HG03060 (cell line): ENCODE measurements at regions not wholly inside any gene's neighbourhood (a gene's known extent, or its start where the extent isn't known, plus 50 kb on each side); places are given as distances from the start of the nearest gene placed in this dataset.

ENCODE experiments used
- ATAC-seq: cut with Tn5 transposase; IDR thresholded peaks from one replicate; pipeline ENCODE4 v1.9.1; 2021; ENCODE audit warnings: low read depth, moderate number of reproducible peaks; ENCODE audit not compliant: unreplicated experiment

DNA sequence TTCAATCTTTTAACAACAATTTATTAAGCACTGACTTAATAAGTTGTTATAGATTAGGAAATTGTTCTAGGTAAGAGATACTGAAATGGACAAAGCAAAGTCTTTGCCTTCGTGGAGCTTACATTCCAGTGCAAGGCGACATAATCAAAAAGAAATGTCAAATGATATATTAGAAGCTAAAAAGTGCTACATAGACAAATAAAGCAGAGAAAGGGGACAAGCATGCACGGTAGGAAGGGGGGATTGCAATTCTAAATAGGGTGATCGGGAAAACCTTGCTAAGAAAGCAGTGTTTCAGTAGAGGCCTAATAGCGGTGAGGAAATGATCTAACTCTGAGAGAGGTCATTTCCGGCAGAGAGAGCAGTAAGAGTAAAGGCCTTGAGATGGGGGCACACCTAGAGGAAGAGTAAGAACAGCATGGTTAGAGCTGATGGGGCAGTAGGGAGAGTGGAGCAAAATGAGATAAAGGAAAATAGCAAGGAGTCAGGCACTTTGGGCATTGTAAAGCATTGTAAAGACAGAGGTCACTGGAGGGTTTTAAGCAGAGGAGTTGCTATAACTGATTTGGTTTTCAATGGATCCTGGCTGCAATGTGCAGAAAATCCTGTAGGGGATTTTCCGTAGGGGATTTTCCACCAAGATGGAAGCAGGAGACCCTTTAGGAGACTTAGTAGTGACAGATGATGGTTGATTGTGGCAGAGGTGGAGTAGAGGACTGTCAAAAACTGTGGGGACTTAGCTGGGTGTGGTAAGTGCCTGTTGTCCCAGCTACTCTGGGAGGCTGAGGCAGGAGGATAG lies 71.7 kb upstream of the CFAP20DC start:
- ATAC-seq, result no peak

DNA sequence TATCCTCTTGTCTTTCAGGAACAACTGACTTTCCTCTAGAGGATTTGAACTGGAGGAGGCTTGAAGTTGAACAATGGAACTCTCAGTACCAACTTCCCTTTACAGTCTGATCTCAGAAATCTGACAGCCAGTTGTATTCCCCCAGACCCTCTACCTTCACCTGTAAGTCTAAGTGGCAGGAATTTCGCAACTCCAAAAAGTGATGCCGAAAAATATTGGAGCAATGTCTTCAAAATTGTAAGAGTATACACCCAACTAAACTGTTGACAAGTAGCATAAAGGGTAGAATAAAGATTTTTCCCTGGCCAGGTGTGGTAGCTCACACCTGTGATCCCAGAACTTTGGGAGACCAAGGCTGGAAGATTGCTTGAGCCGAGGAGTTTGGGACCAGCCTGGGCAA lies 69.1 kb upstream of the CFAP20DC start:
- ATAC-seq, result no peak

DNA sequence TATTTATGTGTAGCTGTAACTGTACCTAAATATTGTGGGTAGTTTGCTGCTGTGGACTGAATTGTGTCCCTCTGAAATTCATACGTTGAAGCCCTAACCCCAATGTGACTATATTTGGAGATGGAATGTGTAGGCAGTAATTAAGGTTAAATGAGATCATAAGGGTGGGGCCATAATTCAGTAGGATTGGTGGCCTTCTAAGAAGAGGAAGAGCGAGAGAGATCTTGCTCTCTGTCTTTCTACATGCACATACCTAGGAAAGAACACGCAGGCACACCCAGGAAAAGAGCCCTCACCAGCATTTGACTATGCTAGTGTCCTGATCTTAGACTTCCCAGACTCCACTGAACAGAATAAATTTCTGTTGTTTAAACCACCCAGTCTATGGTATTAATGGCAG lies 67.6 kb upstream of the CFAP20DC start:
- no peak for ATAC-seq

DNA sequence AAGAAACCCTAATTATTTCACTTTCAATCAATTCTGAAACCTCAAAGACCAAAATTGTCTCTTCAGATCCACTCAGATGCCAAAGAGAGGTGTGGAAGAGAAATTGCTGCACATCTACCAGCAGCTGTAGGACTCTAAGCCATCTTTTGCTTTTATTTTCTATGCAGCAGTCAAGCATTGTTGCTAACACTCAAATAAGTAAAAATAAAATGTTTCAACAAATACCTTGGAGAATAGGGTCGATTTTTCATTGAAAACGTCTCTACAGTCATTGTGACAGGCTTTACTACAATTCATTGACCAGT lies 66.4 kb upstream of the CFAP20DC start:
- no peak for ATAC-seq

DNA sequence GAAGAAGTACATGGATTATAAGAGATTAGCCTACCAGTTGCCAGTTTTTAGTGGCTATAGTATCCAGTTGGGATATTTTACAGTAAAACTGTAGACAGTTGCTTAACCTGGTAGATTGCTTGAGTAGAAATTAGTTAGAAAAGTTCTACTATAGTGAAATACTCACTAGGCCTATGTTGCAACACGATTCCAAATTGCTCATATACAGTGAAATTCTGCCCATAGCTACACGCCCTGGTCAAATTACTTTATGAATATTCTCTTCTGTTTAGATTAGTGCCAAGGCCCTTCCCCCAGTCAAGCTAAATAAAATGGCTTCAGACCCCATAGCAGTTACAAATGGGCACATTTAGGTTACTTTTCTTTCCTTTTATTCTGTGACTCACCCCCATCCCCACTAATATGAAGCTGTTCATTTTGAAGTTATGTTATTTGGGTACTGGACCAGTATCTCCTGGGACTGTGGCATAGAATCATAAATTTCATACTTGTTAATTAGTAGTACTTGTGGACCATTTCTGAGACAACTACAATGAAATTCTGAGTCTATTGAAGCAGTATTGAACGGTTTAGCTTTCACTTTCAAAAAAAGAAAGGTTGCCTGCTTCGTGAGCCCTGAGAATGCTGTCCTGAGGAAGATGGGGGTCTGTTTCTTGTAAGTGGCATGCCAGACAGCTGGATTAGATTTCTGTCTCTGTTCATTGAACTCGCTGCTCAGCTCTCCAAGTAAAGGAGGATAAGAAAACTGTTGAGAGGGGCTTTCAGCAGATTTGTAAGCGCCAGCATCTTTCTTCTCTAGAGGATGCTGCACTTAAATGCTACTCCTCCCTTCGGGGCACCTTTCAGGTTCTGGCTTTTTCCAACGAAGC lies 65.8 kb upstream of the CFAP20DC start:
- ATAC-seq, result no peak

DNA sequence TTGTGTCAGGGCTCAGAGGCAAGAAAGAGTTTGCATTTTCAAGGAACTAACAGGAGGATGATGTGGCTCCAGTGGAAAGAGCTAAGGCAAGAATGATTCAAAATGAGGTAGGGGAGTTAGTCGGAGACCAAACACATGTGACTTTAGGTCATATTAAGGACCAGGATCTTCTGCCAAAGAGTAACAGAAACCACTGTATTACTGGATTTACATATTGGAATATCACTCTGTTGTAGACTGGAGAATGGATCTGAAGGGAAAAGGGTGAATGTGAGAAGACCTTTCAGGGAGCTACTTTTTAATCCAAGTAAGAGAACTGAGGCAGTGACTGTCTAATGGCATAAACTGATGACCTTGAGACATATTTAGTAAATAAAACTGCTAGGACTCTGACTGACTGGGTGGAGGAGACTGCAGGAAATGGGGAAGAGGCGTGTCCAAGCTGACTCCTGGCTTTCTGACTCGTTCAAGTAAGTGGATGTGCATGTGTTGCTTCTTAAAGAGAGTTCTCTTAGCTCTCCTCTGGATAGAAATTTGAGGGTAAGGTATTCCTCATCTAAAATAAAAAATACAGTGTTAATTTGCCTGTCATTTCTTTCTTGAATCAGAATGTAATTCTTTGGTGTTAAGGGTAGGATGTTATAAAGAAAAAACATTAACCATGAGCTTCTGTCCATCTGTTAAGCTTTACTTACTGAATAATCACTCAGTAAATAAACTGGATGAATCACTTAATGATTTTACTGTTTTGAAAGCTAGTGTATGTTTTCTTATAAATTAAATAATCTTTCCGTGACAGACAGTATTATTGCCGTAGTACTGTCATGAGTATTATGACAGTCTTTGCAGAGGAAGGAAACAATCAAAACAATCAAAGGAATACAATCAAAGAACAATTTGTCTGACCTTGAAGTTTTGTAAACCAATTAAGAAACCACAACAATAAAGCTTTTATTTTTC lies 58.3 kb upstream of the CFAP20DC start:
- no peak for ATAC-seq

DNA sequence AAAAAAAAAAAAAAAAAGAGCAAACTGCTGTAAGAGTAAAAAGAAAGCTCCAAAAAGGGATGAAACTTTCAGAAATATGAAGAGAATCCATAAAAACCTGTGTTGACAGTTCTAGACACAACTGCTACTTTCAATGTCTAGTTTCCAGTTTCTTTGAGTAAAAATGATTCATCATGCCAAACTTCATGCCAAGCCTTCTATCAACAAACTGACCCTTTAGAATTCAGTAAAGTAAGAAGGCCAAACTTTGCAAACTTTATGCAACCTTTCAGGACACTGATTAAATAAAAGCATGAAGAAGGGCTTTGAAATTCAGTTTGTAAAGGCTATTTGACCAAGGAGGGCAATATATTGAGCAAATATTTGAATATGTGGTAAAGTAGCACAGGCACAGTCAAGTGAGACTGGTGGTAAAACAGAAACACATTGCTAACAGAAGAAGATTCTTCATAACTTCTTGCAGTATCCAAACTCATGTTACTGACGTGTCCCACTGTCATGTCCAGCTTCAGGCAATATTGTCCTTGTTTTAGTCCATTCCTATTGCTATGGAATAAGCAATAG lies 56.3 kb upstream of the CFAP20DC start:
- ATAC-seq, result no peak

DNA sequence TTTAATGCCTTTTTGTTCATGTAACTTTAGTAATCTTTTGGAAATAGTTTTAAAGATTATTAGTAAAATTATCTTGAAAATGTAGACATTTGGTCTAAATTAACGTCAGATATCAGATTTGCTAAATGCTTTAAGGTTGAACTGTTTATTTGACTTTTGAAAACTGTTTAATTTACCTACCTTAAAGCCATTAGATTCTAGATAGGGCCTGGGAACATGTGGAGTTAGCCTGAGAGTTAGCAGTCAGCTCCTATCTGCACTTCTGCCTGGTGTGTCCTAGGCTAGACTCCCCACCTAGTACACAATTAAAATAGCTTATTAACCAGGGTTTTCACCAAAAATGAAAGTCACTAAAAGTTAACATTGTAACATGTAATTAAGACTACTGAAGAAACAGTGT lies 53.7 kb upstream of the CFAP20DC start:
- ATAC-seq, result no peak

DNA sequence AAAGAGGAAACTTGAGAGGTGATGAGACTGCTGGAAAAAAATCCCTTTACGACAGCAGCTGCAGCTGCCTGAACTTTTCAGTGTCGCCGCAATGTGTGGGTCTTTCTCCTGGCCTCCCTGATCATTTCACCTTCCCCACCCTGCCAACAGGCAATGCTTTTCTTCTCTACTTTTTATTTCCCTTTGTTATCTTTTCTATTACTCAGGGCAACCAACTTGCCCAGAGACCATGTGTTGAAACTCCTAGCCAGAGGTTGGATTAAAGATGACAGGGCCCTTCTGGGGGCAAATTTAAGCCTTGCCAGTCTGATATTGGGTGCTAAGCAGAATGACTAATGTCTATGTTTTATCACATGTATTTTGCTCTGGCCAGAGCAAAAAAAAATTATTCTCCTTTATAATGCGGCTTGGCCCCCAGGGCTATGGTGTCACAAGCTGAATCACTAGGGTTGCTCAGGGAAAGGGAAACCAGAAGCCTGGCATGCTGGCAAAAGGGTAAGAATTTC lies 51.5 kb upstream of the CFAP20DC start:
- ATAC-seq, result no peak
